GM12865 (cell line): ENCODE measurements at regions not wholly inside any gene's neighbourhood (a gene's known extent, or its start where the extent isn't known, plus 50 kb on each side); places are given as distances from the start of the nearest gene placed in this dataset.

Experiments
- DNase-seq: peaks from one replicate; pipeline ENCODE4 v3.0.0; 2010; ENCODE audit warnings: low read depth
- H3K4me3 ChIP-seq: 2 replicates; pipeline ENCODE4 v1.5.1; 2011; ENCODE audit warnings: mild to moderate bottlenecking, low read depth, low read length, control low read depth
- TF ChIP-seq, protein P1 (sequence below): IDR thresholded peaks from 2 replicates; pipeline ENCODE4 v1.5.1; 2011; ENCODE audit warnings: low read length, control low read depth, low read depth, inconsistent platforms; ENCODE audit not compliant: insufficient read depth; ENCODE audit errors: missing control alignments

DNA sequence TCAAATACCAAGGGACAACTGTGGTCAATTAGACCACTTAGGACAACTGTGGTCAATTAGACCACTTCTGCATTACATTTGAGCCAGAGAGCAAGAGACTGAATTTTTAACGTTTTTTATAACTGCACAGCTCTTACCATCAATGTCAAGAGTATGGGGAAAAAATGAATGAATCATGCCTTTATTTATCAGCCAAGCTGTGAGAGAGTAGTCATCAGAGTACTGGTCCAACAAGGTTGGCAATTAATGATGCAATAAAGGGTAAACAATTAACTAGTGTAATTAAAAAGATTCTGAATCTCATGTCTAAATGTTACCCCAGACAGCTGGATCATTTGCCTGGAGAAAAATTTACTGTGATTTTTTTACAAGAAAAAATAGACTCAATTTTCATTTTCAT, 381.1 kb downstream of the LIG4 start:
- DNase-seq, result no peak
- no peak overlapping the region for H3K4me3 ChIP-seq
- TF ChIP-seq, protein P1, sequence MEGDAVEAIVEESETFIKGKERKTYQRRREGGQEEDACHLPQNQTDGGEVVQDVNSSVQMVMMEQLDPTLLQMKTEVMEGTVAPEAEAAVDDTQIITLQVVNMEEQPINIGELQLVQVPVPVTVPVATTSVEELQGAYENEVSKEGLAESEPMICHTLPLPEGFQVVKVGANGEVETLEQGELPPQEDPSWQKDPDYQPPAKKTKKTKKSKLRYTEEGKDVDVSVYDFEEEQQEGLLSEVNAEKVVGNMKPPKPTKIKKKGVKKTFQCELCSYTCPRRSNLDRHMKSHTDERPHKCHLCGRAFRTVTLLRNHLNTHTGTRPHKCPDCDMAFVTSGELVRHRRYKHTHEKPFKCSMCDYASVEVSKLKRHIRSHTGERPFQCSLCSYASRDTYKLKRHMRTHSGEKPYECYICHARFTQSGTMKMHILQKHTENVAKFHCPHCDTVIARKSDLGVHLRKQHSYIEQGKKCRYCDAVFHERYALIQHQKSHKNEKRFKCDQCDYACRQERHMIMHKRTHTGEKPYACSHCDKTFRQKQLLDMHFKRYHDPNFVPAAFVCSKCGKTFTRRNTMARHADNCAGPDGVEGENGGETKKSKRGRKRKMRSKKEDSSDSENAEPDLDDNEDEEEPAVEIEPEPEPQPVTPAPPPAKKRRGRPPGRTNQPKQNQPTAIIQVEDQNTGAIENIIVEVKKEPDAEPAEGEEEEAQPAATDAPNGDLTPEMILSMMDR, result no peak

DNA sequence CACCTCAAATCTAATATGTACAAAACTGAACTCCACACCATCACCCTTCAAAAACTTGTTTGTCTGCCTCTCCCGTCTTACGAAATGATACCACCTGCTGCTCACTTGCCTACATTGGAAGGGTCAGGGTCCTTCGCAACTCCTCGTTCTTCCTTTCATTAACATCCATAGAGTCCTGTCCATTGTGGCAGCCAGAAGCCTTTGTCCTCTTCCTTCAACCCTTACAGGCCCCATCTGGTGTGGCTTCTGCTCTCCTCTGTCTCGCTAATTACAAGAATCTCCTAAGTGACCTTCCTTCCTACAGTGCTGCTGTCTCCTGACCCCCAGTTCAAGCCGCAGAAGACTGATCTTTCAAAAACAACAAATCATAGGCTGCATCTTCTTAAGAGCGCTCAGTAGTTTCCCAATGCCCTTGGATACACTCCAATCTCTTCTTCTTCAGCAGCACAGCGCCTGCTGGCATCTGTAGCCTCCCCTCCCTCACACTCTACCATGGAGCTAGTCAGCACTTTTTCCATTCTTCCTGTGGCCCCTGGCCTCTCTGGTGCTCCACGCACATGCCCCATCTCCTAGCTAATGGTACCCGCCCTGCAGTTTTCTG, 382.7 kb downstream of the LIG4 start:
- TF ChIP-seq, protein P1, result no peak
- no peak overlapping the region for H3K4me3 ChIP-seq
- DNase-seq, result no peak

DNA sequence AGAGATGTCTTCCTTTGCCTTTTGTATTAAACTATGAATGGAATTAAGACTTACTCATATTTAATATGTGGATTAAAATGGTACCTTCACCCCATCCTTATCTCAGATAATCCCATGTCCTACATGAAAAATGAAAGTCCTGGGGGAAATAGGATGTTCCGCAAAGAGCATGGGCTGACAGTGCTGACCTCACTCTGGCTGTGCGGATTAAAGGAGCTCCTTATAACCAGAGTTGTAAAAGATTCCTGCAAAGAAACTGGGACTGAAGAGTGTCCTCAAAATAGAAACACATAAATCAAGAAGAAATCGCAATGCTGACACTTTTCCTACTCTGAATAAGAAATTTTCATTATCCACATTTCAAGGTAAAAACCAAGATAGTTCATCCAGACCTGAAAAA, 384.5 kb downstream of the LIG4 start:
- TF ChIP-seq, protein P1, result no peak

DNA sequence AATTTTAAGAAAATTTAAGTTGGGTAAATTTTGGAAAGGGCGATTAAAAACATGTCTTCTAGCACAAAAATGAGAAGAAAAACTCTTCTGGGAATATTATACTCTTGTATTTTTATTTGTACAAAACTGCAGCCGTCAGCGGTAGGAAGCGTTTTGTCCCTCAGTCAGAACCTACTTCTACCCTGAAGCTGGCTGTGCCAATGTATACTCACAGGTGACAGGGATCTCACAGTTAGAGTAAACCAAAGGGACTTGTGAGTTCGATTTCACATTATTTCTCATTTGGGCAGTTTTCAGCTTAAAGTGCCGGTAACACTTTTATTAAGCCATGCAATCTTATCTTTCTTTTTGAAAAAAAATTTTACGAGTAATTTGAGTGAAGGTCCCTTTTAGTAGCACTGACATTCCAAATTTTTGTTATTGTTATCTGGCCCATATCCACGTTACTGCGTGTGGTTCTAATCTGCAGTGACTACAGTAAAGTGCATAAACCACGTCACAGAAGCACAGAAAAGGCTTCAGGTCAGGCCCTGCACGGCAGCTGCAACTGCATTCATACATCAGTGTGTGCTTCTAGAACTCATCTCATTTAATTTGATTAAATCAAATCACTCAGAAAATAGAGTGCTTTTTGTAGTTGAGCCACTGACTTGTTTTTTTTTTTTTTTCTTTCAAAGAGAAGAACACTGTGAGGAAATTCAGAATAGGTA, 387.3 kb downstream of the LIG4 start:
- TF ChIP-seq, protein P1, result no peak
- no peak for DNase-seq
- no peak overlapping the region for H3K4me3 ChIP-seq

More for the DNA sequence above, 384.5 kb downstream of the LIG4 start:
- no peak for DNase-seq
- H3K4me3 ChIP-seq, result no peak overlapping the region

DNA sequence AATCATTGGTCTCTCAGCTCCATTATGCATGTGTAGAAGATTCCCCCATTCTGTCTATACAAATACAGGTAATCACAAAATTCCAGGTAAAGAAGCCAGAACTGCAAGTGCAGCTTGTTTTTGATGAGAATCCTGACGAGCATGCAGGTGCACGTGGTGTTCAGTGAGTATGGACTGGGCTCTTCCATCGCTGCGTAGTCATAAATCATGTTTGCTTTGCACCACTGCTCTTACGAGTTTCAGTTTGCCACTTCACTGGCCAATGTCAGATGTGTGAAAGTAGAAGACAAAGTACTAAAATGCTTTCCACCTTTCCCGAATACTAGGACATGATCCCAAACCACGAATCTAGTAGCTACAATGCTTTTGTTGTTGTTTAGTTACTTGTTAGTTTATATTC, 390.7 kb downstream of the LIG4 start:
- TF ChIP-seq, protein P1, result no peak
- H3K4me3 ChIP-seq, result no peak overlapping the region
- DNase-seq, result no peak

DNA sequence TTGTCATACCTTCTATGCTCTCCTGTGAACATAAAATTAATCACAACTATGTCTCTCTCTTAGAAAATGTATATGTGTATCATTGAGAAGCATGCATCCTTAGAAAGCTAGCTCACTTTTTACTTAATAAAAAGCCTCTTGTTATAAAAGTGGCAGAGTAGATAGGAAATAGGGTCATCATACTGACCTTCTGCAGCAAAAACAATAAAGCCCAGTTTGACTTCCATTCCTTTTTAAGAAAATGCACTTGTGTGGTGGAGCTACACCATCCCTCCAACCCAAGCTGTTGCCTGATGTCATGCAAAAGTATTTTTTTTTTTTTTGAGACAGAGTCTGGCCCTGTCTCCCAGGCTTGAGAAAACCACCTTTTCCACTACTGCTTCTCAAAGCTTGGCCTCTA, 393.3 kb downstream of the LIG4 start:
- H3K4me3 ChIP-seq, result no peak overlapping the region
- DNase-seq, result no peak
- TF ChIP-seq, protein P1, result no peak
